ENCODE measurements at regions not wholly inside any gene's neighbourhood (a gene's known extent, or its start where the extent isn't known, plus 50 kb on each side); places are given as distances from the start of the nearest gene placed in this dataset.

DNA sequence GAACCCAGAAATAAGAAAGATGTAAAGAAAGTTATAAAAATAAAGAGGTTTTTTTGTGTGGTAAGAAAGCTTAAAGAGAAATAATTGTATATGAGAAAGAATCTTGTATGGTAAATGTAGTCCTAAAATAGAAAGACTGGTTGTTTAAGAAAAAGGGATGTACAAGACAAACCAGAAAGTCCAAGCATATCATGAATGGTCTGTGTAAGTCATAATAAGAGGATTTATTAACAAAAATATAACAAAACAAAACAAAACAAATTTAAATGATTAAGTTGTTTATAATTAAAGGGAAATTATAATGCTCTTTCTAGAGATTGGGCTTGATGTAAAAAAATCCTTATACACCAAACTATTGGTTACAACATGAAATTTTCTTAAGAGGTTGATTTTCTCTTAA is 590.4 kb upstream of the PTGER4 start:
- Histone ChIP-seq H3K9me3 (ENCODE audit: insufficient read depth, low read depth, low read length) (peaks cover 13% of the 10 kb centered on the region), H3K4me2 (ENCODE audit: low read depth, low read length, poor library complexity, severe bottlenecking) (no peak overlapping the region), H2AFZ (ENCODE audit: low read length) (no peak overlapping the region), H3K79me2 (ENCODE audit: insufficient read depth, low read length) (no peaks in the 10 kb centered on the region), H3K9me2 (replicated peaks; ENCODE audit: low read depth, low read length) (no peaks in the 10 kb centered on the region), H3F3A (ENCODE audit: low read depth) (no peaks in the 10 kb centered on the region), H4K20me1 (ENCODE audit: insufficient read depth, low read length, poor library complexity, severe bottlenecking) (no peaks in the 10 kb centered on the region), H3K9ac (ENCODE audit: low read depth, low read length, poor library complexity, severe bottlenecking) (no peak overlapping the region), H3K36me3 (ENCODE audit: insufficient read depth, low read length) (no peaks in the 10 kb centered on the region), H3K4me3 (ENCODE audit: low read length, poor library complexity, severe bottlenecking) (no peak overlapping the region), H3K4me1 (ENCODE audit: insufficient read depth, low read length, poor library complexity, severe bottlenecking) (no peaks in the 10 kb centered on the region), H3K27me3 (ENCODE audit: insufficient read depth, low read length, poor library complexity, severe bottlenecking) (no peaks in the 10 kb centered on the region)
- TF ChIP-seq EZH2phosphoT487 (IDR thresholded peaks at IDR 0.05; ENCODE audit: borderline replicate concordance): no peak
- TF ChIP-seq, protein P1, sequence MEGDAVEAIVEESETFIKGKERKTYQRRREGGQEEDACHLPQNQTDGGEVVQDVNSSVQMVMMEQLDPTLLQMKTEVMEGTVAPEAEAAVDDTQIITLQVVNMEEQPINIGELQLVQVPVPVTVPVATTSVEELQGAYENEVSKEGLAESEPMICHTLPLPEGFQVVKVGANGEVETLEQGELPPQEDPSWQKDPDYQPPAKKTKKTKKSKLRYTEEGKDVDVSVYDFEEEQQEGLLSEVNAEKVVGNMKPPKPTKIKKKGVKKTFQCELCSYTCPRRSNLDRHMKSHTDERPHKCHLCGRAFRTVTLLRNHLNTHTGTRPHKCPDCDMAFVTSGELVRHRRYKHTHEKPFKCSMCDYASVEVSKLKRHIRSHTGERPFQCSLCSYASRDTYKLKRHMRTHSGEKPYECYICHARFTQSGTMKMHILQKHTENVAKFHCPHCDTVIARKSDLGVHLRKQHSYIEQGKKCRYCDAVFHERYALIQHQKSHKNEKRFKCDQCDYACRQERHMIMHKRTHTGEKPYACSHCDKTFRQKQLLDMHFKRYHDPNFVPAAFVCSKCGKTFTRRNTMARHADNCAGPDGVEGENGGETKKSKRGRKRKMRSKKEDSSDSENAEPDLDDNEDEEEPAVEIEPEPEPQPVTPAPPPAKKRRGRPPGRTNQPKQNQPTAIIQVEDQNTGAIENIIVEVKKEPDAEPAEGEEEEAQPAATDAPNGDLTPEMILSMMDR (conservative IDR thresholded peaks at IDR 0.05; ENCODE audit: low read length): no peak

GRCh38 chr5:40084614-40085013 is 595.1 kb upstream of the PTGER4 start:
- H3K27me3 ChIP-seq (ENCODE audit: insufficient read depth, low read length, poor library complexity, severe bottlenecking): no peaks in the 10 kb centered on the region
- no peaks in the 10 kb centered on the region for H3K36me3 ChIP-seq (ENCODE audit: insufficient read depth, low read length)
- no peaks in the 10 kb centered on the region for H3K4me1 ChIP-seq (ENCODE audit: insufficient read depth, low read length, poor library complexity, severe bottlenecking)
- no peak overlapping the region for H3K9ac ChIP-seq (ENCODE audit: low read depth, low read length, poor library complexity, severe bottlenecking)
- no peaks in the 10 kb centered on the region for H3K9me2 ChIP-seq (replicated peaks; ENCODE audit: low read depth, low read length)
- H3K4me2 ChIP-seq (ENCODE audit: low read depth, low read length, poor library complexity, severe bottlenecking): no peak overlapping the region
- no peak overlapping the region for H2AFZ ChIP-seq (ENCODE audit: low read length)
- H3K79me2 ChIP-seq (ENCODE audit: insufficient read depth, low read length): no peaks in the 10 kb centered on the region
- TF ChIP-seq, protein P1 (conservative IDR thresholded peaks at IDR 0.05; ENCODE audit: low read length): no peak
- TF ChIP-seq EZH2phosphoT487 (IDR thresholded peaks at IDR 0.05; ENCODE audit: borderline replicate concordance): no peak
- H3K9me3 ChIP-seq (ENCODE audit: insufficient read depth, low read depth, low read length): peaks cover 2% of the 10 kb centered on the region; the same call in 1 of the 2 replicates
- H3K4me3 ChIP-seq (ENCODE audit: low read length, poor library complexity, severe bottlenecking): no peak overlapping the region
- no peaks in the 10 kb centered on the region for H3F3A ChIP-seq (ENCODE audit: low read depth)
- no peaks in the 10 kb centered on the region for H4K20me1 ChIP-seq (ENCODE audit: insufficient read depth, low read length, poor library complexity, severe bottlenecking)

DNA sequence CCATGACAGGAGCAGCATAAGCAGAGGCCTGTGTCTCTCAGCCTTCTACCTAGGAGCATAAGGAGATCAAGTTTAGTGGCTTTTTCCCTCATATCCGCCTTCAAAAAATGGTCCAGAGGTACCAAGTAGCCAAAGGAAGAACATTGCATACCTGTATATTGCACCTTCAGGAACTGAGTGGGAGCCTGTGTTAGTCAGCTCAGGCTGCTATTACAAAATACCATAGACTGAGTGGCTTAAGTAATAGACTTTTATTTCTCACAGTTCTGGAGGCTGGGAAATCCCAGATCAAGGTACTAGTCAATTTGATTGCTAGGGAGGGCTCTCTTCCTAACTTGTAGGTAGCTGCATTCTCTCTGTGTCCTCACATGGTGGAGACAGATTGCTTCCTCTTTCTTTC is 597.4 kb upstream of the PTGER4 start:
- Histone ChIP-seq H3K9me3 (ENCODE audit: insufficient read depth, low read depth, low read length) (no peaks in the 10 kb centered on the region), H3K9ac (ENCODE audit: low read depth, low read length, poor library complexity, severe bottlenecking) (no peak overlapping the region), H3K36me3 (ENCODE audit: insufficient read depth, low read length) (no peaks in the 10 kb centered on the region), H3K4me1 (ENCODE audit: insufficient read depth, low read length, poor library complexity, severe bottlenecking) (no peaks in the 10 kb centered on the region), H3K9me2 (replicated peaks; ENCODE audit: low read depth, low read length) (no peaks in the 10 kb centered on the region), H3K79me2 (ENCODE audit: insufficient read depth, low read length) (no peaks in the 10 kb centered on the region), H4K20me1 (ENCODE audit: insufficient read depth, low read length, poor library complexity, severe bottlenecking) (no peaks in the 10 kb centered on the region), H3K4me3 (ENCODE audit: low read length, poor library complexity, severe bottlenecking) (no peak overlapping the region), H3K27me3 (ENCODE audit: insufficient read depth, low read length, poor library complexity, severe bottlenecking) (no peaks in the 10 kb centered on the region), H3K4me2 (ENCODE audit: low read depth, low read length, poor library complexity, severe bottlenecking) (no peak overlapping the region), H3F3A (ENCODE audit: low read depth) (no peaks in the 10 kb centered on the region), H2AFZ (ENCODE audit: low read length) (no peak overlapping the region)
- TF ChIP-seq, protein P1 (conservative IDR thresholded peaks at IDR 0.05; ENCODE audit: low read length): no peak
- no peak for TF ChIP-seq EZH2phosphoT487 (IDR thresholded peaks at IDR 0.05; ENCODE audit: borderline replicate concordance)

All from Loucy (cell line).